Ovary (tissue), 3 donors: ENCODE measurements at regions not wholly inside any gene's neighbourhood (a gene's known extent, or its start where the extent isn't known, plus 50 kb on each side); places are given as distances from the start of the nearest gene placed in this dataset.

ENCODE experiments used
- CTCF ChIP-seq, 3 donors: fragments of 450-650 bp in 2 of 3; fragments of 200-600 bp in 1 of 3; IDR thresholded peaks; one replicate each; pipeline versions ENCODE4 v1.5.1 to v1.8.0; 2016 to 2022; ENCODE audit warnings: antibody characterized with exemption in 3 of 3, mild to moderate bottlenecking in 1 of 3
- POLR2A ChIP-seq: fragments of 450-650 bp; IDR thresholded peaks from one replicate; pipeline ENCODE4 v1.6.1; 2017; ENCODE audit warnings: antibody characterized with exemption, mild to moderate bottlenecking, moderate library complexity
- donor health status: DM: no; HTN: no; CAD: no.

- TF ChIP-seq CTCF (IDR thresholded peaks at IDR 0.05) (no peak), POLR2A (no peak)
These were observed 1709.0 kb downstream of the PCDH7 start for GRCh38 chr4:32429151-32429550.
